Caco-2 (cell line): ENCODE measurements at regions not wholly inside any gene's neighbourhood (a gene's known extent, or its start where the extent isn't known, plus 50 kb on each side); places are given as distances from the start of the nearest gene placed in this dataset.
A peak's percentile ranks its signal among the peaks of the same experiment; 100 is the strongest.

Source experiments
- BruUV-seq: library from RNA; stranded (reverse); fragments of 400-500 nt; replicated peaks from 2 replicates; lab custom pipeline; 2021; lab: Mats Ljungman, UMichigan
- CTCF ChIA-PET: fragments of 300-600 bp; sonication (Branson Sonifier 250); formaldehyde crosslinking; loops from one replicate; lab custom pipeline; 2022; ENCODE audit warnings: antibody characterized with exemption; lab: Charles Lee
- POLR2A ChIA-PET: fragments of 300-600 bp; sonication (Branson Sonifier 250); formaldehyde crosslinking; loops from one replicate; lab custom pipeline; 2022; ENCODE audit warnings: antibody characterized with exemption; lab: Charles Lee
- DNase-seq, 2 experiments: peaks; one replicate each; pipeline versions ENCODE4 v3.0.0 to v3.0.0-alpha.2; 2020 to 2022
- H3K27me3 ChIP-seq: replicated peaks from 2 replicates; pipeline ENCODE4 v1.6.0; 2011; ENCODE audit warnings: low read length; ENCODE audit not compliant: control insufficient read depth, insufficient read depth
- H3K36me3 ChIP-seq: 2 replicates; pipeline ENCODE4 v1.5.1; 2011; ENCODE audit warnings: low read length; ENCODE audit not compliant: control insufficient read depth, insufficient read depth
- H3K4me1 ChIP-seq: fragments of 250-450 bp; sonication (Bioruptor Pico); 2 replicates; pipeline ENCODE4 v1.5.1; 2020; ENCODE audit warnings: mild to moderate bottlenecking
- H3K4me3 ChIP-seq: 2 replicates; pipeline ENCODE4 v1.5.1; 2011; ENCODE audit warnings: low read depth, mild to moderate bottlenecking, control low read depth, low read length
- H3K9me3 ChIP-seq: fragments of 250-450 bp; sonication (Bioruptor Pico); 2 replicates; pipeline ENCODE4 v1.5.1; 2020; ENCODE audit warnings: mild to moderate bottlenecking, moderate library complexity
- H3K27ac Mint-ChIP-seq: one replicate; pipeline ENCODE4 v1.8.0; 2022; ENCODE audit warnings: mixed read lengths; ENCODE audit not compliant: unreplicated experiment
- H3K27me3 Mint-ChIP-seq: one replicate; pipeline ENCODE4 v1.8.0; 2022; ENCODE audit warnings: mixed read lengths; ENCODE audit not compliant: insufficient read depth, unreplicated experiment
- H3K36me3 Mint-ChIP-seq: one replicate; pipeline ENCODE4 v1.8.0; 2022; ENCODE audit warnings: mild to moderate bottlenecking, mixed read lengths; ENCODE audit not compliant: insufficient read depth, unreplicated experiment
- H3K4me1 Mint-ChIP-seq: one replicate; pipeline ENCODE4 v1.8.0; 2022; ENCODE audit warnings: low read depth, mixed read lengths; ENCODE audit not compliant: unreplicated experiment
- H3K4me3 Mint-ChIP-seq: one replicate; pipeline ENCODE4 v1.8.0; 2022; ENCODE audit warnings: mild to moderate bottlenecking, moderate library complexity, mixed read lengths; ENCODE audit not compliant: unreplicated experiment
- H3K9me3 Mint-ChIP-seq: one replicate; pipeline ENCODE4 v1.8.0; 2022; ENCODE audit warnings: mixed read lengths; ENCODE audit not compliant: unreplicated experiment
- intact Hi-C: fragments of 100-400 bp; cut with micrococcal nuclease; formaldehyde crosslinking; loops from one replicate; pipeline ENCODE4 v1.10.0; 2022; ENCODE audit not compliant: unreplicated experiment
- TF ChIP-seq, protein P1 (sequence below), 2 experiments: fragments of 200-600 bp in 1 of 2; IDR thresholded peaks; 1 replicate in 1 of 2; 2 replicates in 1 of 2; pipeline versions ENCODE4 v1.5.1 to v1.8.0; 2011 to 2022; ENCODE audit warnings: antibody characterized with exemption in 1 of 2, control low read depth in 1 of 2, inconsistent platforms in 1 of 2, low read depth in 1 of 2, low read length in 1 of 2, mild to moderate bottlenecking in 1 of 2, moderate library complexity in 1 of 2; ENCODE audit not compliant: insufficient read depth in 1 of 2, severe bottlenecking in 1 of 2, unreplicated experiment in 1 of 2

DNA sequence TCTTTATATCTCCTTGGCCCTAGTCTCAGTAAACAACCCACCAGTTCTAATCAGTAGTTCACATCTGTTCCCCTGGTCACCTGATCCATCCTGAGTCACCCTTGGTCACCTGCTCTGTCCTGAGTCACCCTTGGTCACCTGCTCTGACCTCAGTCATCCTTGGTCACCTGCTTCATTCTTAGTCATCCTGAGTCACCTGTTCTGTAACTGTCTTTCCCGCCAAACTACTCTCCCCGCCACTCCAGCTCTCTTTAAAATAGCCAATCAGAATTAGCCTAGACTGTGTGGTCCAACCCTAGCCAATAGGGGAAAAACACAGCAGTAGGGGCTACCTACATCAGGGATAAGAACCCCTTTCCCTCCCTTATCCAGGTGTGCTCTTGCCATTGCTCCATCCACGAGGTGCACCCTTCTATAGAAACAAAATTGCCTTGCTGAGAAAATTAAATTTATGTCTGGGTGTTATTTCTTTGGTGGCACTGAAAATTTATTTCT lies 245.4 kb upstream of the DIO3 start:
- H3K4me1 ChIP-seq = peaks cover 11% of the 10 kb centered on the region; the same call in 1 of the 2 replicates
- Mint-ChIP-seq H3K9me3 (peaks cover 54% of the 10 kb centered on the region), H3K4me3 (no peak overlapping the region), H3K36me3 (peaks cover 6% of the 10 kb centered on the region), H3K4me1 (peaks cover 9% of the 10 kb centered on the region), H3K27ac (no peak overlapping the region), H3K27me3 (no peaks in the 10 kb centered on the region)
- H3K36me3 ChIP-seq = no peaks in the 10 kb centered on the region
- peaks cover 18% of the 10 kb centered on the region for H3K9me3 ChIP-seq
- intact Hi-C loops = no loop called here
- no TSS peak for BruUV-seq
- TF ChIP-seq, protein P1, sequence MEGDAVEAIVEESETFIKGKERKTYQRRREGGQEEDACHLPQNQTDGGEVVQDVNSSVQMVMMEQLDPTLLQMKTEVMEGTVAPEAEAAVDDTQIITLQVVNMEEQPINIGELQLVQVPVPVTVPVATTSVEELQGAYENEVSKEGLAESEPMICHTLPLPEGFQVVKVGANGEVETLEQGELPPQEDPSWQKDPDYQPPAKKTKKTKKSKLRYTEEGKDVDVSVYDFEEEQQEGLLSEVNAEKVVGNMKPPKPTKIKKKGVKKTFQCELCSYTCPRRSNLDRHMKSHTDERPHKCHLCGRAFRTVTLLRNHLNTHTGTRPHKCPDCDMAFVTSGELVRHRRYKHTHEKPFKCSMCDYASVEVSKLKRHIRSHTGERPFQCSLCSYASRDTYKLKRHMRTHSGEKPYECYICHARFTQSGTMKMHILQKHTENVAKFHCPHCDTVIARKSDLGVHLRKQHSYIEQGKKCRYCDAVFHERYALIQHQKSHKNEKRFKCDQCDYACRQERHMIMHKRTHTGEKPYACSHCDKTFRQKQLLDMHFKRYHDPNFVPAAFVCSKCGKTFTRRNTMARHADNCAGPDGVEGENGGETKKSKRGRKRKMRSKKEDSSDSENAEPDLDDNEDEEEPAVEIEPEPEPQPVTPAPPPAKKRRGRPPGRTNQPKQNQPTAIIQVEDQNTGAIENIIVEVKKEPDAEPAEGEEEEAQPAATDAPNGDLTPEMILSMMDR (IDR thresholded peaks at IDR 0.05; ENCODE audit: insufficient read depth in 1 of 2, low read depth in 1 of 2, low read length in 1 of 2, severe bottlenecking in 1 of 2, unreplicated experiment in 1 of 2) = no peak
- no peaks in the 10 kb centered on the region for H3K27me3 ChIP-seq
- H3K4me3 ChIP-seq = no peak overlapping the region
- POLR2A ChIA-PET = no interaction called here
- CTCF ChIA-PET = no interaction called here
- peak in 1 of 2 experiments; percentile 20 for DNase-seq

DNA sequence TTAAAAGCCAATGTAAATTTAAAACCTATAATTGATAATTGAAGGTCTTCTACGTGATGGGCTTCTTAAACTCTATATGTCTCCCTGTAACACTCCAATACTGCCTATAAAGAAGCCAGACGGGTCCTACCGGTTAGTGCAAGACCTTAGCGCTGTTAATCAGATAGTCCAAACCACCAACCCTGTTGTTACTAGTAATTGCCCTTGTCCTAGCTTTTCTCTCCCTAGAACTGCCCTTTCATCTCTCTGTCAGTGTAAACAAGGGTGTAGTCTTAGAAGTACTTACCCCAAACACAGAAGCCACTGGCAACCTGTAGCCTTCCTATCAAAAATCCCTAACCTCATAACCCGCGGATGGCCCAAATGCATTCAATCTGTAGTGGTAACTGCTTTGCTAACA lies 243.0 kb upstream of the DIO3 start:
- no TSS peak for BruUV-seq
- ChIA-PET CTCF (no interaction called here), POLR2A (no interaction called here)
- peaks cover 18% of the 10 kb centered on the region for H3K9me3 ChIP-seq
- H3K27me3 Mint-ChIP-seq = no peaks in the 10 kb centered on the region
- no peaks in the 10 kb centered on the region for H3K36me3 ChIP-seq
- peak in 1 of 2 experiments; percentile 18 for DNase-seq
- TF ChIP-seq, protein P1 (IDR thresholded peaks at IDR 0.05; ENCODE audit: insufficient read depth in 1 of 2, low read depth in 1 of 2, low read length in 1 of 2, severe bottlenecking in 1 of 2, unreplicated experiment in 1 of 2) = no peak
- peaks cover 14% of the 10 kb centered on the region; the same call in 1 of the 2 replicates for H3K4me1 ChIP-seq
- intact Hi-C loops = no loop called here
- H3K36me3 Mint-ChIP-seq = peaks cover 6% of the 10 kb centered on the region
- H3K4me3 Mint-ChIP-seq = no peak overlapping the region
- H3K27me3 ChIP-seq = no peaks in the 10 kb centered on the region
- no peak overlapping the region for H3K4me3 ChIP-seq
- H3K9me3 Mint-ChIP-seq = peaks cover 45% of the 10 kb centered on the region
- no peak overlapping the region for H3K27ac Mint-ChIP-seq
- peaks cover 9% of the 10 kb centered on the region for H3K4me1 Mint-ChIP-seq

DNA sequence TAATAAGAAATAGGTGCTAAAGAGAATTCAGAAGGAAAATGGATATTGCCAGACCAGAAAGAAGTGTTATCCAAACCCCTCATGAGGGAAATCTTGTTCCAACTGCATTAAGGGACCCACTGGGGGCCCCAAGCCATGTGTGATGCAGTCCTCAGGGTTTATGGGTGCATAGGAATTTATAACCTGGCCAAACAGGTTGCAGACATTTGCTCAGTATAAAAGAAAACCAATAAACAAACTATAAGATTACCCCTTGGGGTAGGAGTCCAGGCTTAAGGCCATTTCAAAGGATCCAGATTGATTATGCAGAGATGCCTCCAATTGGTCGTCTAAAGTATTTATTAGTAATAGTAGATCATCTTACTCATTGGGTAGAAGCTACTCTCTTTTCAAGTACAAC lies 240.9 kb upstream of the DIO3 start:
- no peak overlapping the region for H3K4me3 ChIP-seq
- peaks cover 14% of the 10 kb centered on the region; the same call in 1 of the 2 replicates for H3K4me1 ChIP-seq
- Mint-ChIP-seq H3K27me3 (no peaks in the 10 kb centered on the region), H3K4me3 (no peak overlapping the region), H3K36me3 (peaks cover 6% of the 10 kb centered on the region), H3K27ac (no peak overlapping the region), H3K4me1 (peaks cover 9% of the 10 kb centered on the region), H3K9me3 (peaks cover 44% of the 10 kb centered on the region)
- intact Hi-C loops = no loop called here
- no TSS peak for BruUV-seq
- no peaks in the 10 kb centered on the region for H3K27me3 ChIP-seq
- H3K9me3 ChIP-seq = peaks cover 17% of the 10 kb centered on the region
- TF ChIP-seq, protein P1 (IDR thresholded peaks at IDR 0.05; ENCODE audit: insufficient read depth in 1 of 2, low read depth in 1 of 2, low read length in 1 of 2, severe bottlenecking in 1 of 2, unreplicated experiment in 1 of 2) = no peak
- ChIA-PET POLR2A (no interaction called here), CTCF (no interaction called here)
- no peaks in the 10 kb centered on the region for H3K36me3 ChIP-seq
- DNase-seq = peak in 1 of 2 experiments; percentile 33
